Prostate gland (tissue), 2 donors: ENCODE measurements at regions not wholly inside any gene's neighbourhood (a gene's known extent, or its start where the extent isn't known, plus 50 kb on each side); places are given as distances from the start of the nearest gene placed in this dataset.

Source experiments
- DNase-seq: peaks from one replicate; pipeline ENCODE4 v3.0.0-alpha.2; 2019; ENCODE audit warnings: low spot score
- H3K27ac ChIP-seq, 2 donors: fragments of 200-600 bp; sonication (generic); 2 replicates each; pipeline ENCODE4 v1.5.1; 2017 to 2019
- H3K27me3 ChIP-seq: fragments of 200-600 bp; sonication (generic); replicated peaks from 2 replicates; pipeline ENCODE4 v1.5.1; 2019; ENCODE audit not compliant: insufficient read depth
- H3K36me3 ChIP-seq, 2 donors: fragments of 200-600 bp; sonication (generic); 1 replicate in 1 of 2; 2 replicates in 1 of 2; pipeline versions ENCODE4 v1.5.1 to v1.8.1; 2017 to 2019
- H3K4me1 ChIP-seq: fragments of 200-600 bp; sonication (generic); replicated peaks from 2 replicates; pipeline ENCODE4 v1.5.1; 2019
- H3K4me3 ChIP-seq, 2 donors: fragments of 200-600 bp; sonication (generic); 2 replicates each; pipeline ENCODE4 v1.5.1; 2017 to 2019
- H3K9me3 ChIP-seq: fragments of 200-600 bp; sonication (generic); 2 replicates; pipeline ENCODE4 v1.5.1; 2017
- CTCF ChIP-seq, 4 experiments: fragments of 200-600 bp in 2 of 4; fragments of 450-650 bp in 2 of 4; sonication (generic) in 2 of 4; IDR thresholded peaks; 1 replicate in 3 of 4; 2 replicates in 1 of 4; pipeline ENCODE4 v1.5.1; 2016 to 2019; ENCODE audit warnings: antibody characterized with exemption in 4 of 4, mild to moderate bottlenecking in 2 of 4, moderate library complexity in 2 of 4
- POLR2A ChIP-seq: fragments of 450-650 bp; IDR thresholded peaks from one replicate; pipeline ENCODE4 v1.6.1; 2016; ENCODE audit warnings: antibody characterized with exemption, mild to moderate bottlenecking
- POLR2AphosphoS5 ChIP-seq: sonication (generic); formaldehyde crosslinking; IDR thresholded peaks from one replicate; pipeline ENCODE4 v1.6.1; 2017; ENCODE audit warnings: antibody characterized with exemption
- WGBS: methylation state at CpG from one replicate; pipeline ENCODE4 v1.1.5; 2018; 5-methylcytosine and 5-hydroxymethylcytosine counted together
- intact Hi-C: fragments of 100-400 bp; cut with DNase I; formaldehyde crosslinking; loops from one replicate; pipeline ENCODE4 v1.14.2; 2022

DNA sequence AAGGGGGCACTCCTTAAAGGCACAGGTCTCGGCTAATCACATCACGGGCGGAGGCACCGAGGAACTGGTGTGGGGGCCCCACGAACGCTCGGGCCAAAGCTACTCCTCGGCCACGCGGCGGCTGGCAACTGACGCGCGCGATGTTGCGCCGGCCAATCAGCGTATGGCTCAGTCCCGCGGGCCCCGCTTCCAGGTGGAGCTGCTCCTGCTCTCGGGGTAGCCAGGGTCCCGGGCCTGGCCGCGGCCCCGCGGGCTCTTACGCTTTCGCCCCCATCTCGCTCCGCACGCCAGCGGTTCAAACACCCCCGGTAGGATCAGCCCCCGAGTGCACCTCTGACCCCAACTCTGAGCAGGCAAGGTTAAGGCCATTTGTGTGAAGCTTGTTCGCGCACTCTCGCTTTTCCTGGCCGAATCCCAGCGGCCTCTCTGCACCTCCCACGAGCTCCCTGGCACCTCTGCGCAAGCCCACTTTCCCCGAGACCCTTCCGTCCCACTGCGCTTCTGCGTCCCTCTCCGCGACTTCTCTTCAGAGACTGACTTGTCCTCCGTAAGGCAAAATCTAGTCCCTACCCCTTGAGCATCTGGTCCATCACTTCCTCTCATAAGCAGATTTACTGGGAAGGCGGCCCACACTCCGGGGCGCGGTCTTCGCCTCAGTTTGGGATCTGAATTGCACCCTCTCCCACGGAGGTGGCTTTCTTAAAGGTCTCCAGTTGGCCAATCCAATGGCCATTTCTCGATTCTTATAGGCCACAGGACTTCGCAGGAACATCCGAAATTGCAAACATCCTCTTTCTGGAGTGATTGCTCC, 200.9 kb upstream of the TBX20 start:
- intact Hi-C loops = no loop called here
- H3K4me3 ChIP-seq = no peak overlapping the region
- WGBS = 12% methylated on average over 53 of the region's 58 CpGs

DNA sequence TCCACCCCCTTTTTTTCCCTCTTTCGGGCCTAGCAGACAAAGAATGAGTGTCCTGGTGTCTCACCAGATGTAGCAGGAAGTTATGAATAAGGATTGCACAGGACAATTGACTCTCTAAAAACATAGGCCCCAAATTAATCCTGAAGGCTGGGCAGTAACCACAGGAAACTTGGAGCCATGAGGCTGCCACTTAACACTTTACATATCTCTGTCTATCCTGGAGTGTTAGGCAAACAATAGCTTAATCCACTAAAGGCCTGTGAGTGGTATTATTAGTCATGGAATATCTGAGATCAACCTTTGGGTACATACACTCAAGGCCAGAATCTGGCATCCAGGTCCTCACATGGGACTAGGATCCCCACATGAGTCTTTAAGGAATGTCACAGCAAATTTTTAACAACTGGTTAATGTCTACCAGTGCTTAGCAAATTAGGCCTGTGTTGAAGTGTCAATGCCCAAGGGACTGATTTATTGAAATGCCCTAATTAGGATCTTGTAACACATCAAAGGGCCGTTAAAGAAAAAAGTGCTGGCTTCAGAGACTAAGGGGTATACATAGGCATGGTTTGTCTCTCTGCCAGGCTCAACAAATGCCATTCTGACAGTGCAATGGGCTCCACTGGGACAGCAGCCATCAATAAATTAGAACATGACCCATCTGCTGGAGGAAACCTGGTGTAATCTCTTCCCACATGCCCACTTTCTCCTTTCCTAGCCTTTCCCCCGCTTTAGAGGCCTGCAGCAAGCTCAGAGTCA, 196.7 kb upstream of the TBX20 start:
- H3K4me1 ChIP-seq = no peaks in the 10 kb centered on the region
- intact Hi-C loops = no loop called here
- H3K9me3 ChIP-seq = no peaks in the 10 kb centered on the region
- TF ChIP-seq POLR2AphosphoS5 (no peak), CTCF (IDR thresholded peaks at IDR 0.05) (no peak), POLR2A (no peak)
- DNase-seq = no peak
- no peaks in the 10 kb centered on the region for H3K36me3 ChIP-seq
- no peak overlapping the region for H3K4me3 ChIP-seq
- no peaks in the 10 kb centered on the region for H3K27me3 ChIP-seq
- WGBS = 59% methylated on average over 3 of the region's 3 CpGs
- no peak overlapping the region for H3K27ac ChIP-seq

More for the DNA sequence above, 200.9 kb upstream of the TBX20 start:
- TF ChIP-seq POLR2AphosphoS5 (no peak), POLR2A (no peak), CTCF (IDR thresholded peaks at IDR 0.05) (no peak)
- Histone ChIP-seq H3K27me3 (no peaks in the 10 kb centered on the region), H3K4me1 (no peaks in the 10 kb centered on the region), H3K9me3 (no peaks in the 10 kb centered on the region), H3K27ac (no peak overlapping the region), H3K36me3 (no peaks in the 10 kb centered on the region)
- no peak for DNase-seq

GRCh38 chr7:35448486-35448885, 194.6 kb upstream of the TBX20 start:
- no peak for DNase-seq
- Histone ChIP-seq H3K9me3 (no peaks in the 10 kb centered on the region), H3K27me3 (no peaks in the 10 kb centered on the region), H3K4me3 (no peak overlapping the region), H3K4me1 (no peaks in the 10 kb centered on the region), H3K27ac (no peak overlapping the region), H3K36me3 (no peaks in the 10 kb centered on the region)
- WGBS = 70% methylated on average over 4 of the region's 4 CpGs
- intact Hi-C loops = no loop called here
- TF ChIP-seq POLR2AphosphoS5 (no peak), CTCF (IDR thresholded peaks at IDR 0.05) (no peak), POLR2A (no peak)

DNA sequence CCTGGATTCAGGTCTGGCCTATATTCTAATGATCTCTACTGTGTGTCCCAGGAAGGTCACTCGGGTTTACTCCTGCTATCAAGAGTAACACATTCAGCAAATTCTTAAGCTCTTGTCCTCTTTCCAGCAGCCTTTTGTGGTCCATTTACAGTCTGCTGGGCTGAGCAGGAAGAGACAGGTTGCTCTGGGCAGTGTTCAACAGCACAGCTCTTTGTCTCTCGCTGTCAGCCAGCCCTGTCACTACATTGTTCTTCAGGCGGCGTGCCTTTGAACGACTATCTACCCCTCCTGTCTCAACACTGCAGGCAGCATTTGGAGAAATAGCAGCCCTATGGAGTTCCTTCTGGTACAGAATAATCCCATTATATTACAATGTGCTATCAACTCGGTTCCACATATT, 192.2 kb upstream of the TBX20 start:
- H3K27me3 ChIP-seq = no peaks in the 10 kb centered on the region
- WGBS = 39% methylated on average over 6 of the region's 6 CpGs
- H3K4me1 ChIP-seq = no peaks in the 10 kb centered on the region
- no peaks in the 10 kb centered on the region for H3K36me3 ChIP-seq
- H3K4me3 ChIP-seq = no peak overlapping the region
- no peak overlapping the region for H3K27ac ChIP-seq
- TF ChIP-seq POLR2AphosphoS5 (no peak), CTCF (IDR thresholded peaks at IDR 0.05) (no peak), POLR2A (no peak)
- intact Hi-C loops = no loop called here
- no peak for DNase-seq
- H3K9me3 ChIP-seq = no peaks in the 10 kb centered on the region
